GM12801 (cell line): ENCODE measurements at regions not wholly inside any gene's neighbourhood (a gene's known extent, or its start where the extent isn't known, plus 50 kb on each side); places are given as distances from the start of the nearest gene placed in this dataset.

Source experiments
- CTCF ChIP-seq: IDR thresholded peaks from one replicate; pipeline ENCODE4 v1.5.1; 2011; ENCODE audit warnings: control low read depth; ENCODE audit not compliant: insufficient read length; ENCODE audit errors: extremely low read depth

- no peak for TF ChIP-seq CTCF
These were observed 153.3 kb upstream of the PRSS1 start for GRCh38 chr7:142595816-142596516.

GRCh38 chr7:142594078-142594477 is 155.2 kb upstream of the PRSS1 start:
- no peak for TF ChIP-seq CTCF

GRCh38 chr7:142593106-142593505 is 156.2 kb upstream of the PRSS1 start:
- TF ChIP-seq CTCF: no peak

GRCh38 chr7:142592664-142593063 is 156.6 kb upstream of the PRSS1 start:
- no peak for TF ChIP-seq CTCF

- TF ChIP-seq CTCF: no peak
These were observed 157.0 kb upstream of the PRSS1 start for GRCh38 chr7:142592231-142592630.

GRCh38 chr7:142590830-142591457 is 158.3 kb upstream of the PRSS1 start:
- no peak for TF ChIP-seq CTCF

- TF ChIP-seq CTCF: no peak
These were observed 159.2 kb upstream of the PRSS1 start for GRCh38 chr7:142590077-142590476.
